ENCODE measurements at regions not wholly inside any gene's neighbourhood (a gene's known extent, or its start where the extent isn't known, plus 50 kb on each side); places are given as distances from the start of the nearest gene placed in this dataset.
"Not testable (repeated sequence)": the region's sequence is repeated elsewhere in the genome, so short reads cannot be mapped to it uniquely, and the experiment has no call there.

DNA sequence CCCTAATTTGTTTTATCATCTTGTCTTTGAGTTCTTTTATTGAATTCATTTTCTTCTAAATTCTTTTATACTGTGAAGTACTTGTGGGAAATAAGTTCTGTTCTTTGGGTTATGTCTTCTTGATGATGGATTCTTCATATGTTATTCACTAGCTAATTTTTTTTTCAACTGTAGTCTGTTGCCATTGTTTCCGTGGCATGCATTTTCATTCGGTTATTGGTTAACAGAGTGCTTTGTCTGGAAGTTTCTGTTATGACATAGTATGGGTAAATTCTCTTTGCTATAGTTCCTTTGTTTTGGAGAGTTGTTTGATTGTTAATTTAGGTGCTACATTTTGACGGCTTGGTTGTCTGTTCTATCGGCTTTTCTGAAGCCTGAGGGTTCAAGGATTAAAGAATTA lies 184.9 kb upstream of the AADAT start:
- no peak for DNase-seq (ENCODE audit: low read depth)

DNA sequence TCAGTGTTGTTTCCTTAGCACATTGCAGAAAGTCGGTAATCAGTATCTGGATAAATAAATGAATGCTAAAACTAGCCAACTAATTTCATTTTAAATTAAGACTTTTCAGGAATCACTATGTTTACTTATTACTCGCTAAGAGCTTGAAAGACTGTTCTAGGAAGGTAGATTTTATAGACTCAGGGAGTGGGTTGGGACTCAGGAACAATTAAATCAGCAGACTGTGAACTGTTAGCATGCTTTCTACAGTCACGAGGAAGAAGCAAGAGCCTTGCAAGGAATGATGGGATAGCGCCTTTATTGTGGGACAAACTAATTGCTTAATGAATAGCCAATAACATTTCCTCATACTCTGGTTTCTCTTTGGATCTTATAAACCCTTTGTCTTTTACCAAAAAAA lies 183.2 kb upstream of the AADAT start:
- DNase-seq (ENCODE audit: low read depth) = no peak

DNA sequence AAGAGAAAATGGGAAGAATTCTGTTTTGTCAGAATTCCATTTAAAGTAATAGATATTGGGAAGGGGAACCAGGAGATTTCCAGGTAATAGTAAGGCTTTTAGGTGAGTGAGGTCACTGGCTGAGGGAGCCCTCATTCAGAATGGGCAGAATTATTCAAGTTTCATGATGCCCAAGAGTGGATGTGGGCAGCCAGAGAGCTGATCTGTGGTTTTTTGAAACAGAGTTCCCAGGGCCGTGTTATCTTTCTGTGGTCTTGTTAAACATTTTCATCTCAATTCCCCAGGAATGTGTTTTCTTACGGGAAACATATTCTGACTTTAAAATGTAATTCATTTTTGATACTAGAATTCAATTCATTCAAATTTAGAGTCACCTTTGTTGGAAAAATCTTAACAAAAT lies 182.0 kb upstream of the AADAT start:
- DNase-seq (ENCODE audit: low read depth) = no peak

DNA sequence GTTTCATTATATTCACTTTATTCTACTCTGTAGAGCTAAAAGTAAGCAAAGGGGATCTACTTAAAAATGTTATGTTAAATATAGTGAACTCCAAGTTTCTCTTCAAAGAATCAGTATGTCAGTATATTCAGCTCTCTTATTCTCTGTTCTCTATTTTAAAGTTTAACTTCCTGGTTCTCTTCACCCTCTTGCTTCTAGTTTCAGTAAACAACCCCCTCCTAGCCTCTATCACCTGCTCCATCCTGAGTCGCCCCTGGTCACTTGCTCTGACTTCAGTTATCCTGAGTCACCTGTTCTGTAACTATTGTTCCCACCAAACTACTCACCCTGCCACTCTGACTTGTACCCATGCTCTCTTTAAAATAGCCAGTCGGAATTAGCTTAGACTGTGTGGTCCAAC lies 180.9 kb upstream of the AADAT start:
- no peak for DNase-seq (ENCODE audit: low read depth)

DNA sequence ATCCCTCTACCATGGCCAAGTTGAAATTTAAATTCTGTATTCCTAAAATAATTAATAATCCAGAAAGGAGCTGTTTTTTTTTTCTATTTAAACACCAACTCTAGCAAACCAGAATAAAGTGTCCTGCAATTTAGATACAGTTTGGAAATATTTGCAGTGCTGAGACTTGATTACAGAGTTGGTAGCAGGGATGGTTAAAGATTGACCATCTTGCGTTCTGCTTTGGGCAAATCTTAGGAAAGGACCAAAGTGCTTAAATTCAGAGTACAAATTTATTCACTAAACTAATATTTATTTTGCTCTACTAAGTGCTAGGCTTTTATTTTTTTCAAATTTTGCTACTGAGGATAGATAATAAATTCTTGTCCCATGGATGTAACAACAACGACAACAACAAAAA lies 180.2 kb upstream of the AADAT start:
- DNase-seq (ENCODE audit: low read depth) = no peak

DNA sequence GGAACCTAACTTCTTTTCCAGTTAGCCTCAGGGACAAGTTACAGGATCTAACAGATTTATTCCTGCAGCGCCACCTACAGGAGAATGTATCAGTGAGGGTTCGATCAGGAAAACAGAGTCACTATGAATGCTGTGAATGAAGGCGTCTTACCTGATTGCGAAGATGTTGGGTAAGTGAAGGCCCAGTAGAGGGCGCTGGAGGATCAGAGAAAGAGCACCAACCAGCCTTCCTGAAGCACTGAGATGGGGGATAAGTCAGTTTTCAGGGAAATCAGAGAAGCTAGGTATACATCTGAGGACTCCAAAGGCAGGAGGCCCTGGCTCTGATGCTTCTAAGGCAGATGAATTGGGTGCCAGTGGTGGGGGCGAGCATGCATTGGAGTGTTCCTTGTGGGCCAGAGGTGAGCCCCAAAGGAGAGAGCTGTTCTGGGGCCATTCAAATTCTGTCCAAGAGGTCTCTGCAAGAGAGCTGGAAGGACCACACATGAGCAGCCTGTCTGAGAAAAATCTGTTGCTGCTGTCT lies 169.9 kb upstream of the AADAT start:
- peak; percentile 67 for DNase-seq (ENCODE audit: low read depth)

DNA sequence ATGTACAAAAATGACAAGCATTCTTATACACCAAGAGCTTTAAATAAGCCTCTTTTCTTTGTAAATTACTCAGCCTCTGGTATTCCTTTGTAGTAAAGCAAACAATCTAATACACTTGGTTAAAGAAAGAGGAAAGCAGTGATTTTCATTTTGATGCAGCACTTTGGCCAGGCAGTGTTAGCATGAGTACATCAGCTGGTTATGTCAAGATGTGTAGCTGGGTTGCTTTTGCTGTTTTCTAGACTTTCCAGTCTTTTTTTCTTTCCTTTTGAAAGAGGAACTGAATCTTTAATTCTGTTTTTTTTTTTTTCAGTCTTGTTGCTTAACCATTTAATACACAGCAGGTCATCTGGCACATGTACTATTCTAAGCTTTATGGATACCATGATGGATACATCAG lies 167.1 kb upstream of the AADAT start:
- DNase-seq (ENCODE audit: low read depth) = no peak

DNA sequence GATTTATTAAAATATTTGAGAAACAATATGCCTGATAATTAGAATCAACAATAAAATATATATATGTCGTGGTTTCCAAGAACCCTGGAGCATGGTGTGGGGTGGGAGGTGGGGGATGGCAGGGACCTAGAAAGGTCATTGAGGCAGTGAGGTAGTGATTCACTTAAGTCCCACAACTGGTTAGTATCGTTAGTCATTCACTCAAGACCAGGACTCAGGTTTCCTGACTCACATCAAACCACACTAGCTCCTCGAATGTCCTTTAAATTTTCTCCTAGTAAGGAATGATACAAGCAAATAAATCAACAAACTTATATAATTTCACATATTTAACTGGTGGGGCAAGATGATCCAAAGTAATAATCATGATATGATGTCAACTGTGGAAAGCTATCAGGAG lies 158.8 kb upstream of the AADAT start:
- DNase-seq (ENCODE audit: low read depth) = no peak

DNA sequence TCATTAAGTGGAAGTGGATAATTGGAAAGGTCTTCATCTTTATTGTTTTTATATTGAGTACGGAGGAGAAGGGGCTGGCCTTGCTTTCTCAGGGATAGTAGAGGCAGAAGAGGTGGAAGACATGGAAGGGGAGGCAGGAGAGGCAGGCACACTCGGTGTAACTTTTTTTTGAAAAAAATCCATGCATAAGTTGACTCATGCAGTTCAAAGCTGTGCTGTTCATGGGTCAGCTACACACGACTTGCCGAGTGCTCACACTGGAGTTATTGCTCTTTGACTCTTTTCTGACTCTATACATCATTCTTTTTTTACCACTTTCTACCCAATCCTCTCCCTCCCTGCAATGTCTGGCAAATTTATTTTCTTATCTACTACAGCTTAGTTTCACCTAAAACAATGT lies 158.3 kb upstream of the AADAT start:
- DNase-seq (ENCODE audit: low read depth) = no peak

DNA sequence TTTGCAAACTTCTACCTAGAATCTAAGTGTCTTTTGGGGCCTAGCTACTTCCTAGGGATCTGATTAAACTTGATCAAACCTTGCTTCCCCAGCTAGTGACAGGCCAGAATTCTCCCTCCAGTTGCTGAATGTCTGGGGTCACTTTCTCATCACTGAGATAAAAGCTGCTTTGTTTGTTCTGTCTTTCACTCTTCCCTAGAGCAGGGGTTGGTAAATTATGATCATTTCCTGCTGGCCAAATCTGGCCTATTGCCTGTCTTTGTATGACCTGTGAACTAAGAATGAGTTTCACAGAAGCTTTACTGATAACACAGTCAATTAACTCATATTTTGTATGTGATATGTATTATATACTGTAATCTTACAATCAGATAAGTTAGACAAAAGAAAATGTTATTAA lies 157.8 kb upstream of the AADAT start:
- no peak for DNase-seq (ENCODE audit: low read depth)

DNA sequence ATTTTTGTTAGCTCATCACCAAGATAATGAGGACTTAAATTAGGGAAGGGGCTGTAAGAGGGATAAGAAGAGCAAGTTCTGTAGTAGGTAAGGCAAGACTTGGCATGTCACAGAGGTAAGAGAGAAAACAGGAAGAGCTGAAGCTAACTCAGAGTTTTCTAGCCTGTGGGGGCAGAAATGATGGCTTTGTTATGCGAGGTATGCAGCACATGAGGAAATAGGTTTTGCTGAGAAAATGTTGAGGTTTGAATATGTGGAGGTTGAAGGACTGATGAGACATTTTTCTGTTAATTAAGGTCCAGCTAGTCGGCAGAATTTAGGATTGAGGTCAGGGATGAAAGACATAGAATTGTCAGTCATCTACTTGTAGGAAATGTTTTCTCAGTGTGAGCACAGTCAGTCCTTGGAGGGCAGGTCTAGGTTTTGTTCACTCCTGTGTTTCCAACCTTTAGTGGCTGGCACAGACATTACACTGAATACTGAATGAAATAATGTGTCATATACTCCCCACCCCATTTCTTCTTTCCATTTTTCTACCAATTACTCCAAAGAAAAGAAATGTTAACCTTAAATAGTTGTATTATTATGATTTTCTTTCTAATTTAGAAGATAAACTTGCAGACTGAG lies 154.0 kb upstream of the AADAT start:
- no peak for DNase-seq (ENCODE audit: low read depth)

DNA sequence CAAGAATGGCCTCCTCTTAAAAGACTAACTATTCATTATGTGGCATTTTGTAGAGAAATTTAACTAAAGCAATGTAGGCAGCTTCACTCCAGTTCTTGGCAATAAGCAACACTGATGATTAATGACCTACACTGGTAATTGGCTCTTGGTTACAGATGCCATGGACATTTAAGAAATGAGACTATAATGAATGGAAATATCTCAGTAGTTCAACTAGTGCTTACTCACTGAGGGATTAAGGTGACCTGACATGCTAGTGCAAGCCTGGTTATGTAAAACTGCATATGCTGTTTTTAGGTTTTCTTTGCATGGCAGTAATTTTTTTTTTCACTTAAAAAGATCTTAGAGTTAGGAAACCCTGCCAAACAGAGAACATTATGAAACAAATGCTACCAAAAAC lies 152.7 kb upstream of the AADAT start:
- no peak for DNase-seq (ENCODE audit: low read depth)

DNA sequence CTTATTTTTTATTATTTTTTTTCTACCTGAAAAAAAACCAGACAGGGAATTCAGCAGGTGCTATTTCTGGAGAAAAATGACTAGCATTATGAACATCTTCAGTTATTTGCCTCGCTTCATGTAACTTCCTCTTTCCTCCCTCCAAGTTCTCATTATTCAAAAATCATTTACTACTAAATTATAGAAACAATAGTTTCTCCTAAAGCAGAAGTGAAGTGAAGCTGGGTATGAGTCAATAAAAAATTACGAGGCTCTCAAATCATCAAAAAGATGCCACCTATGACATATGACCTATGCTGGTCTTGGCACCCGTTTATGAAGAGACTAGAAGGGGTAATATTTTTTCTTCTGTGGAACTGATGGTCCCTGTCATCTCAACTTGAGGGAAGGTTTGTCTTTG lies 145.0 kb upstream of the AADAT start:
- no peak for DNase-seq (ENCODE audit: low read depth)

DNA sequence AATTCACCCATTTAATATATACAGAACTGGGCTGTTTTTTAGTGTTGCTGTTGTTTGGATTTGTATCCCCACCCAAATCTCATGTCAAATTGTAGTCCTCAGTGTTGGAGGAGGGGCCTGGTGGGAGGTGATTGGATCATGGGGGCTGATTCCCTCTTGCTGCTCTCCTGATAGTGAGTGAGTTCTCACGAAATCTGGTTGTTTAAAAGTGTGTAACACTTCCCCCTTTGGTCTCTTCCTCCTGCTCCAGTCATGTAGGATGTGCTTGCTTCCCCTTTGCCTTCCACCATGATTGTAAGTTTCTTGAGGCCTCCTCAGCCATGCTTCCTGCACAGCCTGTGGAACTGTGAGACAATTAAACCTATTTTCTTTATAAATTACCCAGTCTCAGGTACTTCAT lies 141.6 kb upstream of the AADAT start:
- no peak for DNase-seq (ENCODE audit: low read depth)

DNA sequence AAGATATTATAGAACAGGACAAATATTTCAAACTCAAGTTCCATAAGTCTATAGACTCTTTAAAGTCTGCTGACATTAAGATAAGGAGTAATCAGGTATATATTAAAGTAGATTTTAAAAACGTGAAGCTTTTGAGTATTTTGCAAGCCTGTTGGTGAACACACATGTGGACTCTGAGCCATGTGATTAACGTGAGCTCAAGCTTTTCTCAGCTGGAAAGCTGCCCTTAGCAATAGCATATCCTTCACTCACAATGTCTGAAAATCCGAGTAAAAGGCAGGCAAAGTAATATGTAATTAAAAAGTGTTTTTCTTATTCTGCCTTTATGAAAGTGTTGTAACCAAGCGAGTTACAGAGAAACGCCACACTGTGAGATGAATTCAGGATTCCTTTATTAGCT lies 140.5 kb upstream of the AADAT start:
- no peak for DNase-seq (ENCODE audit: low read depth)

DNA sequence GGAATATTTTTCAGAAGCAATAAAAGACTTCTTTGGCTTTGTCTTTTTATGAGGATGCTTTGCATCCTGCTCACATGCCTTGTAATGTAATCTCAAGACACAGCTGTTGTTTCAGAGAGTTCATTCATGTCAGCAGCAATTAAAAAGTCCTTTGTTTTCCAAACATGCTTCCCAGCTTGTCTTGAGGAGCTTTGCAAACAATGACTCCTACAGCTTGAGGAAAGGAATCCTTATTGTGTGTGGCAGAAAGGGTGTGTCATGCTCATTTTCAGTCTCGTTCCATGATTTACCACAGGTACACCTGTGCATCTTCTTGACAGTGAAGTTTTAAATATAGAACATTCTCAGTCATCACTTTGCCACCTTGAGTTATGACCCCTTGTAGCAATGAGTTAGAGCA lies 139.2 kb upstream of the AADAT start:
- DNase-seq (ENCODE audit: low read depth) = no peak

DNA sequence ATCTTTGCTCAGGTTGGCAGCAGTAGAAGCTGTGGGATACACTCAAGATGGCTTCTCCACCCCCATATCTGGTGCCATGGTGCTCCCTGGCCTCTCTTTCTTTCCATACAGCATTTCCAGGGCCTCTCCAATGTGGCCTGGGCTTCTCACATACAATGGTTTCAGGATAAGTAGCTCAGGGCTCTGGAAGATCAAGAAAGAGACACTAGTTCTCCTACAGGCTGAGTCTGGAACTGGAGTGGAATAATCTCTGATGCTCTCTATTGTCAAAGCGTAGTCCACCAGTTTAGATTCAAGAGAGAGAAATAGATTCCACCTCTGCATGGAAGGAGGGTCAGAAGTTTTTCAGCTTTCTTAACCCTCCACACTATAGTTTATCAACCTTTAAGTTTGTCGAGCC lies 138.2 kb upstream of the AADAT start:
- DNase-seq (ENCODE audit: low read depth) = no peak

DNA sequence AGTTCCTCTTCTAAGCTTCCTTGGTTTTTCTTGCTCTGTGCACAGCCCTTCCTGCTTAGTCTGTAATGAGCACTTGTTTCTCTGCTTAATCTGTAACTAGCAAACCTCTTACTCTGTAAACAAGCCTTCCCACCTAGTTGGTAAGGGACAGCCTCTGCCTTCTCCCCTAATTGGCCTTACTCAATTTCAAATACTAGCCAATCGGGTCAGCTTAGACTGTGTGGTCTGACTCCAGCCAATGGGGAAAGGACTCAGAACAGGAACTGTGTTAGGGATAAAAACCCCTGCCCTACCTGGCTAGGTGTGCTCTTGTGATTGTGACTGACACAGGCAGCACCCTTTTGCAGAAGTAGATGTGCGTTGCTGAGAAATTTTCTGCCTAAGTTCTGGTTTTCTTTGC lies 136.5 kb upstream of the AADAT start:
- DNase-seq (ENCODE audit: low read depth) = no peak

DNA sequence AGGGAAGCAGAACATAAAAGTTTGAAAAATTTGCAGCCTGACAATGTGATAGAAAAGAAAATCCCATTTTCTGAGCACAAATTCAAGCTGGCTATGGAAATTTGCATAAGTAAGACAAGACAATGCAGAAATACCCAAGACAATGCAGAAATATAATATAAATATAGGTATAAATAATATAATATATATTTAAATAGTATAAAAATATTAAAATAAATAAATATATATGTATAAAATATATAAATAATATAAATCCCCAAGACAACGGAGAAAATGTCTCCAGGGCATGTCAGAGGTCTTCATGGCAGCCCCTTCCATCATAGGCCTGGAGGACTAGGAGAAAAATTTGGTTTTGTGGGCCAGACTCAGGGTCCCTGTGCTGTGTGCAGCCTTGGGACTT lies 125.0 kb upstream of the AADAT start:
- no peak for DNase-seq (ENCODE audit: low read depth)

DNA sequence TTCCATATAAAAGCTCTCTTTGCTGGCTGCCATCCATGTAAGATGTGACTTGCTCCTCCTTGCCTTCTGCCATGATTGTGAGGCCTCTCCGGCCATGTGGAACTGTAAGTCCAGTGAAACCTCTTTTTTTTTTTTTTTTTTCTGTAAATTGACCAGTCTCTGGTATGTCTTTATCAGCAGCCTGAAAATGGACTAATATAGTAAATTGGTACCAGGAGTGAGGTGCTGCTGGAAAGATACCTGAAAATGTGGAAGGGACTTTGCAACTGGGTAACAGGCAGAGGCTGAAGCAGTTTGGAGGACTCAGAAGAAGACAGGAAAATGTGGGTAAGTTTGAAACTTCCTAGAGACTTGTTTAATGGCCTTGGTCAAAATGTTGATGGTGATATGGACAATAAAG lies 124.3 kb upstream of the AADAT start:
- no peak for DNase-seq (ENCODE audit: low read depth)

DNA sequence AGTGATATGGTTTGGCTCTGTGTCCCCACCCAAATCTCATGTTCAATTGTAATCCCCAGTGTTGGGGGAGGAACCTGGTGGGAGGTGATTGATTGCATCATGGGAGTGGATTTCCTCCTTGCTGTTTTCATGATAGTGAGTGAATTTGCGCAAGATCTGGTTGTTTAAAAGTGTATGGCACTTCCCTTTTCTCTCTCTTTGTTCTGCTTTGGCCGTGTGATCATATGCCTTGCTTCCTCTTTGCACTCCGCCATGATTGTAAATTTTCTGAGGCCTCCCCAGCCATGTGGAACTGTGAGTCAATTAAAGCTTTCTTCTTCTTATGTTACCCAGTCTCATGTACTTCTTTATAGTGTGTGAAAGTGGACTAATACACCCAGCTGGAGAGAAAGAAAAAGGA lies 113.0 kb upstream of the AADAT start:
- no peak for DNase-seq (ENCODE audit: low read depth)

DNA sequence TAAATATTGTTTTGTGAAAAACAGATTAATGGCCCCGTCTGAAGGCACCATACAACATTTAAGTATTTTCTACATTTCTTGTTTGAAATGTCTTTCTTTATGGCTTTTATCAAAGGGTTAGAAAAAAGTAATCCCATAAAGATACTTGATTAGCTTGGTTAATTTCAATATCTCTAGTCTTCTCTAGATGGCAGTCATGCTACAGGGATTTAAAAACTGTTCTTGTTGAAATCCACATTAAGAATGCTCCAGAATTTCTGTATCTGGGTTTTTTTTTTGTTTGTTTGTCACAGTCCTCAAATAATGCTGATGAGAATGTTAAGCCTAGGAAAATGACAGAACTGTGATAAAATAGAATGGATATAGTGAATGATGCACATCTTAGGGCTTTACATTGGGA lies 109.0 kb upstream of the AADAT start:
- no peak for DNase-seq (ENCODE audit: low read depth)

DNA sequence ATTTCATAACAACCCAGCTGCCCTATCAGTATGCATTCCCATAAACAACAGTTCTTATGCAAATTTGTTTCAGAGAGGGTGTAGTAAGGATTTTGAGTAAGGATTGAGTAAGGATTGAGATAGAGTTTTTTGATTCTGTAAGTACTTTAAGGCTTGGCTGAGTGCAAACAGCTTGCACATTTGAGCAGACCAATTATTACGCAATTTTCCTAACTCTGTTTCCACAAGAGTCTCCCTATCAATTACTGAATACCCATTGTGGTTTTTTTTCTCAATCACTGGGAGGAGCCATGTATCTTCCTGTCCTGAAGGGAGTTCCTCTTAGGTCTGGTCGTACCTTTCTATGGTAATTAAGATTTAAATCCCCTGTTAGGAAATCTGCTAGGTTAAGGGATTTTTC lies 105.0 kb upstream of the AADAT start:
- DNase-seq (ENCODE audit: low read depth) = not testable (repeated sequence)

DNA sequence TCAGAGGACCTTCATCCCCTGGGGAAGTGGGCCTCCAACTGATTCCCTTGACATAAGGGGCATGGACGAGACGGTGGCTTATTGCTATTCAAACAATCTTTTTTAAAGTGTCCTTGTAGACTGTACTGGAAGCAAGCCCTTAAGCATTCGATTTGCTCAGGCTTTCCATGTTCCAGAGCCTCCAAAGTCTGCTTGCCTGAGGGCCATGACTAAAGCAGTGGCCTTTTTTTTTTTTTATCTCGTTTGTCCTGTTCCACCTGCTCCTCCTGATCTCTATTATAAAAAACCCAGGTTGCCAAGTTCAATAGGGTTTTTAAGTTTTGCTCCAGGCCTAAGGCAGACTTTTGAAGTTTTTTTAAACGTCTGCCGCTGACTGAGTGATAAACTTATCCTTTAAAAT lies 103.7 kb upstream of the AADAT start:
- no peak for DNase-seq (ENCODE audit: low read depth)

DNA sequence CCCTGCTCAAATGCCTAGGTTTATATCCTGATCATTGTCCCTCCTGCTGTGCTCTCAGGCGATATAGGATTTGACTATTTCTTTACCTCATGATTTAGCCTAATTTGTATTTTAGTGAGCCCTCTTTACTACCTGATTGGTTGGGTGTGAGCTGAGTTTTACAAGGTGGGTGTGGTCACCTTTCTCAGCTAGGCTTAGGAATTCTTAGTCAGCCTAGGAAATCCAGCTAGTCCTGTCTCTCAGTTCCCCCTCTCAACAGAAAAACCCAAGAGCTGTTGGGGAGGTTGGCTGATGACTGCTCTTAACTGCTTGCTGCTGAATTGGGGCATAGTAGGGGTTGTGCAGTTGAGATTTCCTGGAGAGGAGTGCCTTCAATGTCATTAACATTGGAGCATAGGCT lies 100.5 kb upstream of the AADAT start:
- DNase-seq (ENCODE audit: low read depth) = no peak

All from EH (cell line).